ENCODE measurements at regions not wholly inside any gene's neighbourhood (a gene's known extent, or its start where the extent isn't known, plus 50 kb on each side); places are given as distances from the start of the nearest gene placed in this dataset.
A peak's percentile ranks its signal among the peaks of the same experiment; 100 is the strongest.

DNA sequence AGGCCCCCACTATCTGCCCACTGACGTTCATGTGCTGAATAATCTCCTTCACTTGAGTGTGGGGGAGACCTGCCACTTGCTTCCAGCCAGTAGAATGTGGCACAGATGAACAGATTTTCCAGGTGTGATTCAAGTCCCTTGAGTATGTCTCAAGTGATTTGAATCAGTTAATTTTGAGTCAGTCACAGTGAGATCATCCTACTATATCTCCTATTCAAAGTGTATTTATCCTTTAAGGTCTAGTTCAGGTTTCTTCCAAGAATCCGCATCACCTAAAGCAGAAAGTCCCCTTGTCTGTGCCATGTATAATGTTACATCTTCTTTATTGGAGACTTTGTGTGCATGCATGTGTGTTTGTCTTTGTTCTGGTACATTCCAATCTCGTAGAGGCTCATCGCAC is 208.3 kb upstream of the DAB2 start:
- Mint-ChIP-seq H3K27ac (no peak overlapping the region), H3K4me3 (no peak overlapping the region), H3K27me3 (ENCODE audit: low read depth) (no peaks in the 10 kb centered on the region), H3K9me3 (peaks cover 10% of the 10 kb centered on the region), H3K4me1 (peaks cover 13% of the 10 kb centered on the region), H3K36me3 (no peaks in the 10 kb centered on the region)
- TF ChIP-seq, protein P1, sequence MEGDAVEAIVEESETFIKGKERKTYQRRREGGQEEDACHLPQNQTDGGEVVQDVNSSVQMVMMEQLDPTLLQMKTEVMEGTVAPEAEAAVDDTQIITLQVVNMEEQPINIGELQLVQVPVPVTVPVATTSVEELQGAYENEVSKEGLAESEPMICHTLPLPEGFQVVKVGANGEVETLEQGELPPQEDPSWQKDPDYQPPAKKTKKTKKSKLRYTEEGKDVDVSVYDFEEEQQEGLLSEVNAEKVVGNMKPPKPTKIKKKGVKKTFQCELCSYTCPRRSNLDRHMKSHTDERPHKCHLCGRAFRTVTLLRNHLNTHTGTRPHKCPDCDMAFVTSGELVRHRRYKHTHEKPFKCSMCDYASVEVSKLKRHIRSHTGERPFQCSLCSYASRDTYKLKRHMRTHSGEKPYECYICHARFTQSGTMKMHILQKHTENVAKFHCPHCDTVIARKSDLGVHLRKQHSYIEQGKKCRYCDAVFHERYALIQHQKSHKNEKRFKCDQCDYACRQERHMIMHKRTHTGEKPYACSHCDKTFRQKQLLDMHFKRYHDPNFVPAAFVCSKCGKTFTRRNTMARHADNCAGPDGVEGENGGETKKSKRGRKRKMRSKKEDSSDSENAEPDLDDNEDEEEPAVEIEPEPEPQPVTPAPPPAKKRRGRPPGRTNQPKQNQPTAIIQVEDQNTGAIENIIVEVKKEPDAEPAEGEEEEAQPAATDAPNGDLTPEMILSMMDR (IDR thresholded peaks at IDR 0.05; ENCODE audit: unreplicated experiment): no peak
- DNase-seq (ENCODE audit: low spot score in 2 of 2, unreplicated experiment in 2 of 2): no peak

- no peak for DNase-seq (ENCODE audit: low spot score in 2 of 2, unreplicated experiment in 2 of 2)
- peaks cover 8% of the 10 kb centered on the region for H3K4me1 Mint-ChIP-seq
- peaks cover 10% of the 10 kb centered on the region for H3K9me3 Mint-ChIP-seq
- no peaks in the 10 kb centered on the region for H3K36me3 Mint-ChIP-seq
- TF ChIP-seq, protein P1 (IDR thresholded peaks at IDR 0.05; ENCODE audit: unreplicated experiment): no peak
- H3K27me3 Mint-ChIP-seq (ENCODE audit: low read depth): no peaks in the 10 kb centered on the region
- no peak overlapping the region for H3K4me3 Mint-ChIP-seq
- no peak overlapping the region for H3K27ac Mint-ChIP-seq
Measured at GRCh38 chr5:39631958-39632357, 207.2 kb upstream of the DAB2 start.

DNA sequence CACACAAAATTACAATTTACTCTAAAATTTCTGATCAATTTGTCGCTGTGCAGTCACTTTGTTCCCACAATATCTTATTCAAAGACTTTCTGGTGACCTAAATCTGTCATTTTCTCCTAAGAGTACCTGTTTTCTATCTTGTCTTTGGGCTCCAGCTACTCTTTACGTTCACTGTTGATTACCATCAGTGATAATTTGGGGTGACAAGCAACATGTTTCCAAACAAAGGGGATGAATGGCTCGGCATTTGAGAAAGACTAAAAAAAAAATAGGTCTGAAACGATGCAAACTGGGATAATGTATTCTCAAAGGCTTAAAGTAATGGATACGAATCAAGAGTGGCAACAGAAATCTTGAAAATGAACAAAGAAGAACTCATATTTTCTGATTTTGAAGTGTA is 205.2 kb upstream of the DAB2 start:
- no peak for DNase-seq (ENCODE audit: low spot score in 2 of 2, unreplicated experiment in 2 of 2)
- peaks cover 4% of the 10 kb centered on the region for H3K4me1 Mint-ChIP-seq
- H3K4me3 Mint-ChIP-seq: no peak overlapping the region
- H3K27ac Mint-ChIP-seq: no peak overlapping the region
- H3K9me3 Mint-ChIP-seq: peaks cover 10% of the 10 kb centered on the region
- H3K27me3 Mint-ChIP-seq (ENCODE audit: low read depth): no peaks in the 10 kb centered on the region
- TF ChIP-seq, protein P1 (IDR thresholded peaks at IDR 0.05; ENCODE audit: unreplicated experiment): no peak
- H3K36me3 Mint-ChIP-seq: no peaks in the 10 kb centered on the region

DNA sequence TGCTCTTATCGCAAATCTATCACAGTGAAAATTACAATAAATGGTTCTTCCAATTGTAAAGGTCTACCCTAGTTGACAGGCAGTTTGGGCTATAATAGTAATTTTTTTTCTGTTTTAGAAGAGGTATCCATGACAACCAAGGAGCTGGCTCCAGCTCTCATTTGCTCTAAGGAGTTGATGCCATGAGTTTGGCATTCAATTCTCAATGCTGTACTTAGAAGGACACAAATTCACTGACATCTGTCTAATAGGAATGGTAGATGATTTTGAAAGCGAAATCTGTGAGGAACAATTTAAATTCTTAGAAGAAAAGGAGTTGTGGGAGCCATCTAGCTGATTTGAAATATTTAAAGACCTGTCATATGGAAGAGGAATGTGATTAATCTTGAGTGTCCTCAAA is 203.6 kb upstream of the DAB2 start:
- no peak overlapping the region for H3K4me3 Mint-ChIP-seq
- DNase-seq (ENCODE audit: low spot score in 2 of 2, unreplicated experiment in 2 of 2): no peak
- H3K27ac Mint-ChIP-seq: no peak overlapping the region
- TF ChIP-seq, protein P1 (IDR thresholded peaks at IDR 0.05; ENCODE audit: unreplicated experiment): no peak
- H3K4me1 Mint-ChIP-seq: peaks cover 6% of the 10 kb centered on the region
- no peaks in the 10 kb centered on the region for H3K27me3 Mint-ChIP-seq (ENCODE audit: low read depth)
- H3K36me3 Mint-ChIP-seq: no peaks in the 10 kb centered on the region
- peaks cover 10% of the 10 kb centered on the region for H3K9me3 Mint-ChIP-seq

DNA sequence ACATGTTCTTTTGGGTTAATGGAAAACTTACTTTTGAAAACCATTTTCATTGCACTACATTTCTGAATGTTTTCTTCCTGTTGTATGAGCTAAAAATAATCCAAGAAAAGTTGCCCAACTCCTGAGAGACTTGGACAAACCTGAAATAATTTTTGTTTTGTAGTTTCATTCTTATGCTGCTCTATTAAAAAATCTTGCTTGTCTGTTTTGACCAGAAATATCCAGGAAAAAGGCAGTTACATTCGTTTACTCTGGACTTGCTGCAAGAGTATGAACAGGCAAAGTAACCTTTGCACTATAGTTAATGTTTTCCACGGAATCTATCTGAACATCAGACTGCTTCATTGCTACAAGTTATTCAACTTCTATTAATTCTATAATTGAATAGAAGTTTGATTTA is 200.1 kb upstream of the DAB2 start:
- Mint-ChIP-seq H3K27me3 (ENCODE audit: low read depth) (no peaks in the 10 kb centered on the region), H3K36me3 (no peaks in the 10 kb centered on the region), H3K4me1 (peaks cover 6% of the 10 kb centered on the region), H3K9me3 (peaks cover 10% of the 10 kb centered on the region), H3K27ac (peak overlapping the region; percentile 25), H3K4me3 (no peak overlapping the region)
- DNase-seq (ENCODE audit: low spot score in 2 of 2, unreplicated experiment in 2 of 2): no peak
- TF ChIP-seq, protein P1 (IDR thresholded peaks at IDR 0.05; ENCODE audit: unreplicated experiment): no peak

DNA sequence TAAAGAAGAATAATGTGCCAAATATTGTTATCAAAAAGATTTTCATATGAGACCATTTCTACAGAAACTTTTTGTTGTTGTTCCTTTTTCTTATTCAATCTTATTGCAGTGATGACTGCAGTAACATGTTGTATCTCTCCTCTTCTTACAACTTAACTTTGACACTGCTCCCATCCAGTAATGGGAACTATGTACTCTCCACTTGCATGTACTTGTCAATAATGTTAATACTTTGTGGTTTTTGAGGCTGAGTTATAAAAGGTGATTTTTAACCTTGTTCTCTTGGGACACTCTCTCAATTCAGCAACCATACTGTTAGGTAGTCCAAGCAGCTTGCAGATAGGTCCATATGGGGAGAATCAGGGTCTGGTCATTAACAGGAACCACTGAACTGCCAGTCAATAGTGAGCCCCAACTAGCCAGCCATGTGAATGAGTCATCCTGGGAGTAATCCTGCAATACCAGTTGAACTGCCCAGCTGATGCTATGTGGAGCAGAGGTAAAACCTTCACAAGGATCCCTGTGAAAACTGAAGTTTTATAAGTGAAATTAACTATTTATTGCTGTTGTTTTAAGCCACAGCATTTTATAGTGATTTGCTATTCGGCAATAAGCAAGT is 199.6 kb upstream of the DAB2 start:
- Mint-ChIP-seq H3K36me3 (no peaks in the 10 kb centered on the region), H3K4me1 (peaks cover 6% of the 10 kb centered on the region), H3K9me3 (peaks cover 7% of the 10 kb centered on the region), H3K27ac (peak overlapping the region; percentile 13), H3K27me3 (ENCODE audit: low read depth) (no peaks in the 10 kb centered on the region), H3K4me3 (no peak overlapping the region)
- TF ChIP-seq, protein P1 (IDR thresholded peaks at IDR 0.05; ENCODE audit: unreplicated experiment): no peak
- no peak for DNase-seq (ENCODE audit: low spot score in 2 of 2, unreplicated experiment in 2 of 2)

All from mesothelial cell of epicardium (in vitro differentiated cells).